ENCODE measurements at regions not wholly inside any gene's neighbourhood (a gene's known extent, or its start where the extent isn't known, plus 50 kb on each side); places are given as distances from the start of the nearest gene placed in this dataset.

DNA sequence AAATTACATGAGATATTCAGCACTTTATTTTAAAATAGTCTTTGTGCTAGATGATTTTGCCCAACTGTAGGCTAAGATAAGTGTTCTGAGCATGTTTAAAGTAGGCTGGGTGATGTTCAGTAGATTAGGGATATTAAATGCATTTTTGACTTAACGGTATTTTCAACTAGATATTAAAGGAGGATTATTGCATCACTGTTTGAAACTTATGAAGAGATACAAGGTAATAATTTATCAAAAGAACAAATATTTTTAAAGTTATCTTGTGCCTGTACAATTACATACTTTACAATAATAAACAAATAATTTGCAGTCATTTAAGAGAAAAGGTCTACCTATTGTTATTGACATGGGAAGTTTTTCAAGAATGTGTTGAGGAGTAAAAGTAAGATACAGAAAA is 368.6 kb upstream of the DCN start:
- H3K36me3 Mint-ChIP-seq (ENCODE audit: low read depth), result no peaks in the 10 kb centered on the region
- intact Hi-C loops (cut with micrococcal nuclease), result no loop called here
- peaks cover 4% of the 10 kb centered on the region for H3K27me3 Mint-ChIP-seq

DNA sequence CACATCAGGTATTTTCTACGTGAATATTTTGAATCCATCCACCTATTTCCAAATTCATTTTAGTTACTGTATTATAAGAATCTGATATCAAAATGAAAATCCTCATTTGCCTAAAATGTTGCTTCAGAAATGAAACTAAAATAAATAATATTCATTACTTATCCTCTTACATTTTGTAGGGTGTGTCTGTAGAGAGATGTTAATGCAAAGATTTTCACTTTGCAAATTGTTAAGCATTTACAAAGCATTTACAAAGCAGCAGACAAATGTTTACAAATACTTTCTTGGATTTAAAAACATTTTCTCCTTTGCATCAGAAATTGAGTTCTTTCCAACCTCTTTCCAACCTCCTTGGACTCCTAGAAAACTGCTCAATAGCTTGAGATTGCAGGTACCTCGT is 360.0 kb upstream of the DCN start:
- Mint-ChIP-seq H3K27me3 (no peaks in the 10 kb centered on the region), H3K4me3 (no peak overlapping the region), H3K4me1 (ENCODE audit: low read depth) (no peaks in the 10 kb centered on the region), H3K27ac (no peak overlapping the region), H3K36me3 (ENCODE audit: low read depth) (no peaks in the 10 kb centered on the region), H3K9me3 (peaks cover 9% of the 10 kb centered on the region)
- intact Hi-C loops (cut with micrococcal nuclease), result no loop called here
- TF ChIP-seq, protein P1, sequence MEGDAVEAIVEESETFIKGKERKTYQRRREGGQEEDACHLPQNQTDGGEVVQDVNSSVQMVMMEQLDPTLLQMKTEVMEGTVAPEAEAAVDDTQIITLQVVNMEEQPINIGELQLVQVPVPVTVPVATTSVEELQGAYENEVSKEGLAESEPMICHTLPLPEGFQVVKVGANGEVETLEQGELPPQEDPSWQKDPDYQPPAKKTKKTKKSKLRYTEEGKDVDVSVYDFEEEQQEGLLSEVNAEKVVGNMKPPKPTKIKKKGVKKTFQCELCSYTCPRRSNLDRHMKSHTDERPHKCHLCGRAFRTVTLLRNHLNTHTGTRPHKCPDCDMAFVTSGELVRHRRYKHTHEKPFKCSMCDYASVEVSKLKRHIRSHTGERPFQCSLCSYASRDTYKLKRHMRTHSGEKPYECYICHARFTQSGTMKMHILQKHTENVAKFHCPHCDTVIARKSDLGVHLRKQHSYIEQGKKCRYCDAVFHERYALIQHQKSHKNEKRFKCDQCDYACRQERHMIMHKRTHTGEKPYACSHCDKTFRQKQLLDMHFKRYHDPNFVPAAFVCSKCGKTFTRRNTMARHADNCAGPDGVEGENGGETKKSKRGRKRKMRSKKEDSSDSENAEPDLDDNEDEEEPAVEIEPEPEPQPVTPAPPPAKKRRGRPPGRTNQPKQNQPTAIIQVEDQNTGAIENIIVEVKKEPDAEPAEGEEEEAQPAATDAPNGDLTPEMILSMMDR (IDR thresholded peaks at IDR 0.05), result no peak
- no peak for DNase-seq
- CTCF ChIA-PET, result interaction anchor here (0.6 kb wide), 1 partner anchor 351 kb away, joined by 3 read pairs; no protein-coding TSS in a partner anchor
- no peak for ATAC-seq
- POLR2A ChIA-PET, result no interaction called here

More for the DNA sequence above, 368.6 kb upstream of the DCN start:
- H3K27ac Mint-ChIP-seq, result no peak overlapping the region
- TF ChIP-seq, protein P1 (IDR thresholded peaks at IDR 0.05), result no peak
- peaks cover 4% of the 10 kb centered on the region for H3K9me3 Mint-ChIP-seq
- no peaks in the 10 kb centered on the region for H3K4me1 Mint-ChIP-seq (ENCODE audit: low read depth)
- H3K4me3 Mint-ChIP-seq, result no peak overlapping the region
- ChIA-PET CTCF (no interaction called here), POLR2A (no interaction called here)
- DNase-seq (no peak), ATAC-seq (no peak)

DNA sequence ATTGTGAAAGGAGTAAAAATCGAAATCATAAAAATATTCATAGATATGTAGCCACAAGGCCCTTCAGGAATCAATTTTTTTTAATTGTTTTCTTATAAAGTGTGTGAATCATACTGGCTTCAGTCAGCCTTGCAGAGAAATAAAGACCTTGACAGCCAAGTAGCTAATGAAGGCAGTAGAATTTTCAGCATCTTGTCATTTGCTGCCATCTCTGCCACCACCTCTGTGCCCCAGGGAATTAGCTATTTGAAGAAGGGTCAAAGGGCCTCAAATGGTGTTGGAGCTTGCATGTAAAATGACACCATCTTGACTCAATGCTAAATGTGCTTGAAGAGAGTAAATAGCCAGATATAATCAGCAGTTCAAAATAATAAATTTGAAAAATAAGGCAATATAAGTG is 359.4 kb upstream of the DCN start:
- TF ChIP-seq, protein P1 (IDR thresholded peaks at IDR 0.05), result no peak
- no peak overlapping the region for H3K4me3 Mint-ChIP-seq
- peaks cover 9% of the 10 kb centered on the region for H3K9me3 Mint-ChIP-seq
- H3K27ac Mint-ChIP-seq, result no peak overlapping the region
- no peaks in the 10 kb centered on the region for H3K36me3 Mint-ChIP-seq (ENCODE audit: low read depth)
- intact Hi-C loops (cut with micrococcal nuclease), result no loop called here
- POLR2A ChIA-PET, result no interaction called here
- H3K4me1 Mint-ChIP-seq (ENCODE audit: low read depth), result no peaks in the 10 kb centered on the region
- CTCF ChIA-PET, result no interaction called here
- ATAC-seq, result no peak
- H3K27me3 Mint-ChIP-seq, result no peaks in the 10 kb centered on the region
- no peak for DNase-seq

- Mint-ChIP-seq H3K27me3 (no peaks in the 10 kb centered on the region), H3K27ac (no peak overlapping the region), H3K4me3 (no peak overlapping the region), H3K9me3 (peaks cover 8% of the 10 kb centered on the region), H3K36me3 (ENCODE audit: low read depth) (no peaks in the 10 kb centered on the region), H3K4me1 (ENCODE audit: low read depth) (no peaks in the 10 kb centered on the region)
- POLR2A ChIA-PET, result no interaction called here
- DNase-seq, result no peak
- intact Hi-C loops (cut with micrococcal nuclease), result no loop called here
- no peak for ATAC-seq
- CTCF ChIA-PET, result no interaction called here
- TF ChIP-seq, protein P1 (IDR thresholded peaks at IDR 0.05), result no peak
Measured at GRCh38 chr12:91538418-91538817, 355.8 kb upstream of the DCN start.

GRCh38 chr12:91533366-91533765 is 350.7 kb upstream of the DCN start:
- Mint-ChIP-seq H3K27ac (no peak overlapping the region), H3K4me3 (no peak overlapping the region), H3K36me3 (ENCODE audit: low read depth) (no peaks in the 10 kb centered on the region), H3K4me1 (ENCODE audit: low read depth) (no peaks in the 10 kb centered on the region), H3K27me3 (no peaks in the 10 kb centered on the region), H3K9me3 (peaks cover 13% of the 10 kb centered on the region)
- ChIA-PET CTCF (no interaction called here), POLR2A (interaction anchor here (0.6 to 0.7 kb wide), 2 partner anchors 610 to 1741 kb away, joined by 3 to 6 read pairs; no protein-coding TSS in a partner anchor)
- TF ChIP-seq, protein P1 (IDR thresholded peaks at IDR 0.05), result no peak
- no peak for ATAC-seq
- DNase-seq, result no peak
- intact Hi-C loops (cut with micrococcal nuclease), result no loop called here

Data from activated CD8-positive, alpha-beta T cell treated with anti-CD3 and anti-CD28 coated beads for 36 hours (primary cell).